Ishikawa (cell line): ENCODE measurements at regions not wholly inside any gene's neighbourhood (a gene's known extent, or its start where the extent isn't known, plus 50 kb on each side); places are given as distances from the start of the nearest gene placed in this dataset.

Experiments used
- CEBPB ChIP-seq: IDR thresholded peaks from 2 replicates; pipeline ENCODE4 v1.6.1; 2012
- CREB1 ChIP-seq: IDR thresholded peaks from 2 replicates; pipeline ENCODE4 v1.6.1; 2012; ENCODE audit warnings: low read depth
- EGR1 ChIP-seq: IDR thresholded peaks from 2 replicates; pipeline ENCODE4 v1.6.1; 2012
- EP300 ChIP-seq: IDR thresholded peaks from 2 replicates; pipeline ENCODE4 v1.6.1; 2012; ENCODE audit warnings: borderline replicate concordance
- FOXM1 ChIP-seq: IDR thresholded peaks from 2 replicates; pipeline ENCODE4 v1.6.1; 2012; ENCODE audit warnings: low read depth, borderline replicate concordance
- NFIC ChIP-seq: IDR thresholded peaks from 2 replicates; pipeline ENCODE4 v1.6.1; 2012
- RAD21 ChIP-seq: IDR thresholded peaks from 2 replicates; pipeline ENCODE4 v1.6.1; 2012; ENCODE audit warnings: low read depth
- TAF1 ChIP-seq: IDR thresholded peaks from 2 replicates; pipeline ENCODE4 v1.6.1; 2012; ENCODE audit warnings: low read depth, mild to moderate bottlenecking
- TCF12 ChIP-seq: IDR thresholded peaks from 2 replicates; pipeline ENCODE4 v1.6.1; 2012; ENCODE audit warnings: low read depth
- TEAD4 ChIP-seq: IDR thresholded peaks from 2 replicates; pipeline ENCODE4 v1.6.1; 2012
- YY1 ChIP-seq: IDR thresholded peaks from 2 replicates; pipeline ENCODE4 v1.6.1; 2012; ENCODE audit warnings: low read depth
- ZBTB7A ChIP-seq: IDR thresholded peaks from 2 replicates; pipeline ENCODE4 v1.6.1; 2012; ENCODE audit warnings: low read depth
- TF ChIP-seq, protein P1 (sequence below): IDR thresholded peaks from 2 replicates; pipeline ENCODE4 v1.6.1; 2012
- TF ChIP-seq, protein P2 (sequence below): IDR thresholded peaks from 2 replicates; pipeline ENCODE4 v1.6.1; 2012
- TF ChIP-seq, protein P3 (sequence below): IDR thresholded peaks from 2 replicates; pipeline ENCODE4 v1.6.1; 2012; ENCODE audit warnings: low read depth, mild to moderate bottlenecking

DNA sequence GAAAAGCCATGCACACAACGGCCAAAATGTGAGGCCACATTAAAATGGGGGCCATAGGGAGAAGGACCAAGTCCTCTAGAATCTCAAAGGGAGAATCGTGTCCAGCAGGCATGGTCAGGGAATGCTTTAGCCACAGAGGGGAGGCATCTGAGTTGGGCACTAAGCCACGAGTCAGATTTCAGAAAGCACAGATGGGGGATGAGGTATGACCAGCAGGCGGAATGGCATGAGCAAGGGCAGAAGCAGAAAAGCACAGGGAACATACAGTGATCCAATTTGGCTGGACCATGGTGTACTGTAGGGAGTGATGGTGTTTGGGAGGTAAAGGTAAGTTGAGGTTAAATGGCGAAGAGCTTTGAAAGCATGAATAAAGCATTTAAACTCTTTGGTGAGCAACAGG, 214.6 kb downstream of the TLE1 start:
- no peak for TF ChIP-seq CEBPB
- no peak for TF ChIP-seq ZBTB7A
- TF ChIP-seq, protein P1, sequence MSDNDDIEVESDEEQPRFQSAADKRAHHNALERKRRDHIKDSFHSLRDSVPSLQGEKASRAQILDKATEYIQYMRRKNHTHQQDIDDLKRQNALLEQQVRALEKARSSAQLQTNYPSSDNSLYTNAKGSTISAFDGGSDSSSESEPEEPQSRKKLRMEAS, result no peak
- TF ChIP-seq, protein P2, sequence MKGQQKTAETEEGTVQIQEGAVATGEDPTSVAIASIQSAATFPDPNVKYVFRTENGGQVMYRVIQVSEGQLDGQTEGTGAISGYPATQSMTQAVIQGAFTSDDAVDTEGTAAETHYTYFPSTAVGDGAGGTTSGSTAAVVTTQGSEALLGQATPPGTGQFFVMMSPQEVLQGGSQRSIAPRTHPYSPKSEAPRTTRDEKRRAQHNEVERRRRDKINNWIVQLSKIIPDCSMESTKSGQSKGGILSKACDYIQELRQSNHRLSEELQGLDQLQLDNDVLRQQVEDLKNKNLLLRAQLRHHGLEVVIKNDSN, result no peak
- TF ChIP-seq TEAD4, result no peak
- no peak for TF ChIP-seq EGR1
- TF ChIP-seq CREB1, result no peak
- no peak for TF ChIP-seq RAD21
- TF ChIP-seq TCF12, result no peak
- TF ChIP-seq, protein P3, sequence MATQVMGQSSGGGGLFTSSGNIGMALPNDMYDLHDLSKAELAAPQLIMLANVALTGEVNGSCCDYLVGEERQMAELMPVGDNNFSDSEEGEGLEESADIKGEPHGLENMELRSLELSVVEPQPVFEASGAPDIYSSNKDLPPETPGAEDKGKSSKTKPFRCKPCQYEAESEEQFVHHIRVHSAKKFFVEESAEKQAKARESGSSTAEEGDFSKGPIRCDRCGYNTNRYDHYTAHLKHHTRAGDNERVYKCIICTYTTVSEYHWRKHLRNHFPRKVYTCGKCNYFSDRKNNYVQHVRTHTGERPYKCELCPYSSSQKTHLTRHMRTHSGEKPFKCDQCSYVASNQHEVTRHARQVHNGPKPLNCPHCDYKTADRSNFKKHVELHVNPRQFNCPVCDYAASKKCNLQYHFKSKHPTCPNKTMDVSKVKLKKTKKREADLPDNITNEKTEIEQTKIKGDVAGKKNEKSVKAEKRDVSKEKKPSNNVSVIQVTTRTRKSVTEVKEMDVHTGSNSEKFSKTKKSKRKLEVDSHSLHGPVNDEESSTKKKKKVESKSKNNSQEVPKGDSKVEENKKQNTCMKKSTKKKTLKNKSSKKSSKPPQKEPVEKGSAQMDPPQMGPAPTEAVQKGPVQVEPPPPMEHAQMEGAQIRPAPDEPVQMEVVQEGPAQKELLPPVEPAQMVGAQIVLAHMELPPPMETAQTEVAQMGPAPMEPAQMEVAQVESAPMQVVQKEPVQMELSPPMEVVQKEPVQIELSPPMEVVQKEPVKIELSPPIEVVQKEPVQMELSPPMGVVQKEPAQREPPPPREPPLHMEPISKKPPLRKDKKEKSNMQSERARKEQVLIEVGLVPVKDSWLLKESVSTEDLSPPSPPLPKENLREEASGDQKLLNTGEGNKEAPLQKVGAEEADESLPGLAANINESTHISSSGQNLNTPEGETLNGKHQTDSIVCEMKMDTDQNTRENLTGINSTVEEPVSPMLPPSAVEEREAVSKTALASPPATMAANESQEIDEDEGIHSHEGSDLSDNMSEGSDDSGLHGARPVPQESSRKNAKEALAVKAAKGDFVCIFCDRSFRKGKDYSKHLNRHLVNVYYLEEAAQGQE, result no peak
- no peak for TF ChIP-seq NFIC
- no peak for TF ChIP-seq FOXM1
- no peak for TF ChIP-seq YY1
- no peak for TF ChIP-seq TAF1

DNA sequence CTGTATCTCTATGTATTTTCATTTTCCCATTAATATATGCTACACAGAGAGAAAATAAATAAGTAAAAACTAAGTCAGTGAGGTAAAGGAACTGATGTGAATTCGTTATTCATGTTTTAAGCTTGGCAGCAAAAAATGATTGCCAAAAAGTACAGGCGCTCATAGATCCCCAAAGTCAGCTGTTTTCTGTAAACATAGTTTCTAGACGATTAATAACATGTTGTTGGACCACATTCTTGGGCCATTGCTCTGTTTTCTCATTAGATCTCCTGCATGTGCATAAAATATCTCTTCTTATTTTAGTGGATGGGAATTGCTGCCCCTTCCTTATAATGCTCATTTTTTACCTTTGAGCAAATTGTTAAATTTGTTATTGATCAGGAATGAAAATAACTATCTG, 215.2 kb downstream of the TLE1 start:
- TF ChIP-seq YY1 (no peak), RAD21 (no peak), EP300 (no peak), ZBTB7A (no peak), FOXM1 (no peak), CEBPB (no peak), TEAD4 (no peak), CREB1 (no peak), EGR1 (no peak)
- TF ChIP-seq, protein P2, result no peak
- TF ChIP-seq, protein P1, result no peak
- TF ChIP-seq, protein P3, result no peak

DNA sequence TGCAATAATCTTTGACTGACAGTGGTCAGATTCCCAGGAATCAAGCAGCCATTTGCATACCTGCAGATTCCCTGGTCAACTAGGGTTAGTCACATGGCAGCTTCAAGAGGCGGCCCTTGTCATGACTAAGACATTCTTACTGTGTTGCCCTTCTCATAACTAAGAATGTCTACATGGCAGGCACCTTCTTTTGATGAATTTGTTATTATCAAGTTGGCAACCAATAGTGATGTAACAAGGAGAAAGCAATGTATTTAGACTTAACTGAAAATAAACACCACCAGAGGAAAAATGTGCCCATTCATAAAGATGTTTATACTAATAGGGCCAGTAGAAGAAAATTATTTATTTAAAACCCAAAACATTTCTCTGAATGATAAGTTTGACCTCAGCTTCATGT, 215.6 kb downstream of the TLE1 start:
- TF ChIP-seq NFIC, result no peak
- TF ChIP-seq FOXM1, result no peak
- no peak for TF ChIP-seq YY1
- TF ChIP-seq, protein P3, result no peak
- no peak for TF ChIP-seq RAD21
- no peak for TF ChIP-seq EGR1
- TF ChIP-seq, protein P2, result no peak
- no peak for TF ChIP-seq CEBPB
- no peak for TF ChIP-seq TAF1
- TF ChIP-seq TEAD4, result no peak
- TF ChIP-seq TCF12, result no peak
- no peak for TF ChIP-seq ZBTB7A
- TF ChIP-seq CREB1, result no peak
- no peak for TF ChIP-seq EP300
- TF ChIP-seq, protein P1, result no peak

DNA sequence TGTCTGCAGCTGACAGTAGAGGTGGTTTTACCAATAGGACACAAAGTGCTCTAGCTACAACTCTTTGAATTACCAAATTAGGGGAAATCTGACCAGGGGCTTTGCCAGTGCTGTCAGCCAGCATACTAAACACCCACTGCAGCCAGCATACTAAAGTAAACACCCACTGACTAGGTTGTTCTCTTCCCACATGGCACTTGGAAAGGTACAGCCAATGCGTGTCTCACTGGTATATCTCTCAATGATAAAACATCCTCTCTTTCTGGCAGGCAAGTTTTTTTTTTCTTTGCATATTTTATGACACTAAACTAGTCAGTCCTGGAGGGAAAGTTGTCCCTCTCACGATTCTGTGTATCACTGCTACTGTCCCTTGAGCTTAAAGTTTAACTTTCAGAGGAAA, 216.1 kb downstream of the TLE1 start:
- TF ChIP-seq YY1 (no peak), TEAD4 (no peak), RAD21 (no peak), EGR1 (no peak), CREB1 (no peak), ZBTB7A (no peak)
